GM13976 (cell line): ENCODE measurements at regions not wholly inside any gene's neighbourhood (a gene's known extent, or its start where the extent isn't known, plus 50 kb on each side); places are given as distances from the start of the nearest gene placed in this dataset.

Source experiments
- DNase-seq: peaks from one replicate; pipeline ENCODE4 v3.0.0; 2012; ENCODE audit warnings: low spot score
- CTCF ChIP-seq: IDR thresholded peaks from 2 replicates; pipeline ENCODE4 v1.5.1; 2012; ENCODE audit warnings: borderline replicate concordance, mild to moderate bottlenecking; ENCODE audit not compliant: insufficient read depth; ENCODE audit errors: extremely low read depth, missing control alignments, control extremely low read depth
- in situ Hi-C: fragments of 300-500 bp; cut with MboI; formaldehyde crosslinking; loops from one replicate; pipeline ENCODE4 v1.12.0; 2022; ENCODE audit warnings: low sequenced_read_pairs, mixed read lengths, inconsistent platforms; ENCODE audit not compliant: unreplicated experiment

GRCh38 chr18:55166260-55166598 is 207.0 kb upstream of the CCDC68 start:
- no peak for DNase-seq
- no peak for TF ChIP-seq CTCF
- in situ Hi-C loops, result no loop called here

- in situ Hi-C loops, result no loop called here
- TF ChIP-seq CTCF, result no peak
- DNase-seq, result no peak
Observed at GRCh38 chr18:55163550-55163949, 204.3 kb upstream of the CCDC68 start.

GRCh38 chr18:55161916-55162315 is 202.7 kb upstream of the CCDC68 start:
- DNase-seq, result no peak
- in situ Hi-C loops, result no loop called here
- TF ChIP-seq CTCF, result no peak

- TF ChIP-seq CTCF, result no peak
- no peak for DNase-seq
- in situ Hi-C loops, result no loop called here
Observed at GRCh38 chr18:55159027-55159426, 199.8 kb upstream of the CCDC68 start.

GRCh38 chr18:55158570-55158969 is 199.3 kb upstream of the CCDC68 start:
- DNase-seq, result no peak
- no peak for TF ChIP-seq CTCF
- in situ Hi-C loops, result no loop called here

- no peak for DNase-seq
- in situ Hi-C loops, result no loop called here
- TF ChIP-seq CTCF, result no peak
Observed at GRCh38 chr18:55153346-55153745, 194.1 kb upstream of the CCDC68 start.

GRCh38 chr18:55152801-55153200 is 193.5 kb upstream of the CCDC68 start:
- in situ Hi-C loops, result no loop called here
- no peak for TF ChIP-seq CTCF
- DNase-seq, result no peak
